ENCODE measurements at regions not wholly inside any gene's neighbourhood (a gene's known extent, or its start where the extent isn't known, plus 50 kb on each side); places are given as distances from the start of the nearest gene placed in this dataset.

DNA sequence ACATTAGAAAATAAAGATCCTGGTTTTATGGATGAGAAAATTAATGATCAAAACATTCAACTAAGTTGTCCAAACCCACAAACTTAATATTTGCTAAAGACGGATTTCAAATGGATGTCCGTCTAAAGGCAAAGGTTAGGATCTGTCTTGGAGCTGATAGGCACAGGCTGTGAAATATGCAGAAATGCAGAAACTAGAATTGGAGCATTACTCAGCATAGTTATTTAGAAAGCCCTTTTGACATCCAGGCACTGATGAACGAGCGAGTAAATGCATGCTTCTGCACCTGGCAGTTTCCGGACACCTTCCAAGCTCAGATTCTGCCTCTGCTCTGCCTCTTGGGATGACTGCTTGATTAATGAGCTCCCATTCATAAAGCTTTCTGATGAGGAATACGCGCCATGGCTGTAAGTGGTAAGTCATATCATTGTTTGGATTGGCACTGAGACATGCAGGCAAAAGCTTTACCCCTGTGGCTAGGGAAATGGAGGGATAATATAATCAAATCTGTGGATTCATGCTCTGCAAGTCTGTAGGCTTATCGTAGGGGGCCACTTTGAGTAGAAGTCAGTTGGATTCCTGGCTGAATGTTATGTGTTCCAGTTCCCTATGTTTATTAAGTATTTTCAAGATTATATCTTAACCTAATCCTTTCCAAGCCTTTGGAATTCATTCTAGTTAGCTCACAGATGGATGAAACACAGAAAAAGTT lies 2176.3 kb upstream of the CELF4 start:
- TF ChIP-seq, protein P1, sequence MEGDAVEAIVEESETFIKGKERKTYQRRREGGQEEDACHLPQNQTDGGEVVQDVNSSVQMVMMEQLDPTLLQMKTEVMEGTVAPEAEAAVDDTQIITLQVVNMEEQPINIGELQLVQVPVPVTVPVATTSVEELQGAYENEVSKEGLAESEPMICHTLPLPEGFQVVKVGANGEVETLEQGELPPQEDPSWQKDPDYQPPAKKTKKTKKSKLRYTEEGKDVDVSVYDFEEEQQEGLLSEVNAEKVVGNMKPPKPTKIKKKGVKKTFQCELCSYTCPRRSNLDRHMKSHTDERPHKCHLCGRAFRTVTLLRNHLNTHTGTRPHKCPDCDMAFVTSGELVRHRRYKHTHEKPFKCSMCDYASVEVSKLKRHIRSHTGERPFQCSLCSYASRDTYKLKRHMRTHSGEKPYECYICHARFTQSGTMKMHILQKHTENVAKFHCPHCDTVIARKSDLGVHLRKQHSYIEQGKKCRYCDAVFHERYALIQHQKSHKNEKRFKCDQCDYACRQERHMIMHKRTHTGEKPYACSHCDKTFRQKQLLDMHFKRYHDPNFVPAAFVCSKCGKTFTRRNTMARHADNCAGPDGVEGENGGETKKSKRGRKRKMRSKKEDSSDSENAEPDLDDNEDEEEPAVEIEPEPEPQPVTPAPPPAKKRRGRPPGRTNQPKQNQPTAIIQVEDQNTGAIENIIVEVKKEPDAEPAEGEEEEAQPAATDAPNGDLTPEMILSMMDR (conservative IDR thresholded peaks at IDR 0.05; ENCODE audit: low read depth, low read length), result no peak
- no peak for TF ChIP-seq EZH2phosphoT487 (IDR thresholded peaks at IDR 0.05; ENCODE audit: borderline replicate concordance, low read length)
